HG03135 (cell line): ENCODE measurements at regions not wholly inside any gene's neighbourhood (a gene's known extent, or its start where the extent isn't known, plus 50 kb on each side); places are given as distances from the start of the nearest gene placed in this dataset.
A peak's percentile ranks its signal among the peaks of the same experiment; 100 is the strongest.

Experiments used
- ATAC-seq: cut with Tn5 transposase; IDR thresholded peaks from one replicate; pipeline ENCODE4 v1.9.1; 2021; ENCODE audit warnings: mild to moderate bottlenecking, moderate library complexity; ENCODE audit not compliant: unreplicated experiment

DNA sequence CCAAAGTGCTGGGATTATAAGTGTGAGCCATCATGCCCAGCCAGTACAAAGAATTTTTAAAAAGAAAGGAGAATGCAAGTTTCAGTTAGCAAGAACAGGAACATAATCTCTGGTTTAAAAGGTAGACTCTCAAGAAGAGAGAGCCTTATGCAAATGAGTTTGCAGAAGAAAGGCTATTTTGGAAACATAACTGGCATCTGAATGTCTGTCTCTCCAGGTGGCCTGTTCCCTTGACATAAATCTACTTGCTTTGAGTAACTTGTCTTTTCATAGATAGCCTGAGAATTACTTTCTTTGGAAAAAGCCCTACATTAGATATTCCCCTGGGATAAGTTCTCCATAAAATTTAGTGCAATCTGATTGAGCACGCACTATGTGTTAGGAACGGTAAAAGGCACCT lies 109.6 kb downstream of the ICOS start:
- peak; percentile 63 for ATAC-seq

DNA sequence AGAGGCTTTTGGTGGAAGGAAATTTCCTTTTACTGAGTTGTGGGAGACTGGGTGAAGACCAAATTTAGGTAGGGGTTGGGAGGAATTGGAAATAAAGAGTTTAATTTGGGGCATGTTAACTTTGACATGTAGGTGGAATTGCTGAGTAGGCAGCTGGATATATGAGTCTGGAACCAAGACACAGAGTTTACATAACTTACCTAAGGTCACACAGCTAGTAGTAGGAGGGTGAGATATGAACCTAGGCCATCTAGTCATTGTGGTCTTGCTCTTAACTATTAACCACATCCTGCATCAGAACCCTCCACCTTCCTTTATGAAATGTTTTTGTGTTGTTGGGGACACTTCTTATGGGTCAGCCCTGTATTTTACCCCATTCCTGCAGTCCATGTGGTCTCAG lies 113.1 kb downstream of the ICOS start:
- peak; percentile 75 for ATAC-seq

DNA sequence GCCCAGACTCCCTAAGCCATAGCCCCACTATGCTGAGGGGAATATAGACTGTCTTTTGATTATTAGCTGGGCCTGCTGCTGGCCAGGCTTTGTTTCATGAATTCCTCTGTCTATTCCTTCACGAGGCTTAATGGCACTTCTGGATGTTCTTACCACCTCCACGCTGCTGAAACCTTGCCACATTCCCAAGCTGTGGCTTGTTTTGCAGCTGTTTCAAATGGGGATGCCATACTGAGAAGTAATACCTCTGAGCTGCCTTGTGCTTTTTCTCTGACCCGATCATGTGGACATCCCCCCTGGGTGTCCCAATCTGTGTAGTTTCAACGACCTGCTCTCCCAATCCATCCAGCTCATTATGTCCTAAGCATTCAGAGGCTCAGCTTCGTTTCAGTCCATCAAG lies 114.1 kb downstream of the ICOS start:
- no peak for ATAC-seq

GRCh38 chr2:204051476-204051875 lies 114.9 kb downstream of the ICOS start:
- no peak for ATAC-seq

DNA sequence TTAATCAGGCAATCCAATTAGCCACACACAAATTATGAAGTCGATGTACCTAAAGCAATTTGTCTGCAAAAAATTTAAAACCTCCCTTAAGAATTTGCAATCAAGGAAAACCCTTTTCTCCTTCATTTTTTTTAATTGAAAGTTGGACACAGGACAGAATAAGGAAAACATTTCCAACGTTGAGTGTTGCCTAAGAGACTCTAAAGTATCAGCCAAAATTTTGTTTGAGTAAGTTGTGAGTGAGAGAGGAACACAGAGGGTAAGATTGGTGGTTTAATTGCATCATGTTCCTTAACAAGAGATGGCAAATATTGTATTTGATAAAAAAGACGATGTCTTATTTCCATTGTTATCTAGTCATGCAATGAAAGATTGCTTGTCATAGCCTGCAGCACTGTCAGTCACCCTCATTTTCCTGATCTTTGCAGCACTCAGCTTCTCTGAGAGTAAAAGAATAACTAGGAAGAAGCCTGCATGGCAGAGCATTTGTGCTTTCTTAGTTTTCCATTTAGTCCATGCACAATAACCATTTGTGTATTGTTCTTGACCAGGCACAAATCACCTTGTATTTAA lies 115.5 kb downstream of the ICOS start:
- no peak for ATAC-seq

DNA sequence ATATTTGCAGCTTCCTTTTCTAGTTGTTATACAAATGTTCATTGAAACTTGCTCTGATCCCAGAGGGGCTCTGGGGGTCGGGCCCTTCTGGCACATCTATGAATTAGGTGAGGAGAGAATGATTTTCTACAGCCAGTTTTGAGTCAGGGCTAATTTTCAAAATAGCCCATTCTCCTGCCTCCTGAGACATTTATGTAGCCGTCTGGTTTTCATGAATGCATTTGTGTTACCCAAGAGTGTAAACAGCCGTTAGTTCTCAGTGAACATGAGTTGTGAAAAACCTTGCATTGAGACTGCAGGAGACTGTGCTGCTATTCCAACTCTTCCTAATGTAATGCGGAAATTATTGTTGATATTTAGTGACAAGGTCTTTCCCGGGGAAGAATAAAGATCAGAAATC lies 122.5 kb downstream of the ICOS start:
- ATAC-seq = no peak

GRCh38 chr2:204060841-204061240 lies 124.3 kb downstream of the ICOS start:
- no peak for ATAC-seq

DNA sequence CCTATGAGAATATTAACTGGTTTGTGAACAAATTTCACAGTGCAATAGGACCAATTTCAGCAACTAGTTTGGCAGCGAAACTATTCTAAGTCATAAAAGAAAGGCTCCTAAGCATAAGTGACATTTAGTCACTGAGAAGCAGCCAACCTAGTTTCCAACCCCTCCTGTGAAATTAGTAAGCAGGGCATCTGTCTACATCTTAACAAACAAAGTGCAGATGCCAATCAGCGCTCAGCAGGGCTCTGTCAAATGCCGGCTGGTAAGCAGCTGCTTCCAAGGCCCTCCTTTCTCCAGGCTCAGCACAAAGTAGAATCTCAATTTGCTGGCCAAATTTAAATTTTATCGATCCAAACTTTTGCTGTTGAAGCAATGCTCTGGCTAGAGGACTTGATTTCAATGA lies 124.7 kb downstream of the ICOS start:
- no peak for ATAC-seq

DNA sequence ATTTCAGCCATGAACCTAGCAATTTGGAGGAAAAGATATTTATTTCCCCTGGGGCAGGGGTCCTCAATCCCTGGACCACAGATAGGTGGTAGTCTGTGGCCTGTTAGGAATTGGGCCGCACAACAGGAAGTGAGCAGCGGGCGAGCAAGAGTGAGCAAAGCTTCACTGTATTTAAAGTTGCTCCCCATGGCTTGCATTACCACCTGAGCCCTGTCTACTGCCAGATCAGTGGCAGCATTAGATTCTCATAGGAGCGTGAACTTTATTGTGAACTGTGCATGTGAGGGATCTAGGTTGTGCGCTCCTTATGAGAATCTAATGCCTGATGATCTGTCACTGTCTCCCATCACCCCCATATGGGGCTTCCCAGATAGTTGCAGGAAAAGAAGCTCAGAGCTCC lies 127.6 kb downstream of the ICOS start:
- no peak for ATAC-seq

DNA sequence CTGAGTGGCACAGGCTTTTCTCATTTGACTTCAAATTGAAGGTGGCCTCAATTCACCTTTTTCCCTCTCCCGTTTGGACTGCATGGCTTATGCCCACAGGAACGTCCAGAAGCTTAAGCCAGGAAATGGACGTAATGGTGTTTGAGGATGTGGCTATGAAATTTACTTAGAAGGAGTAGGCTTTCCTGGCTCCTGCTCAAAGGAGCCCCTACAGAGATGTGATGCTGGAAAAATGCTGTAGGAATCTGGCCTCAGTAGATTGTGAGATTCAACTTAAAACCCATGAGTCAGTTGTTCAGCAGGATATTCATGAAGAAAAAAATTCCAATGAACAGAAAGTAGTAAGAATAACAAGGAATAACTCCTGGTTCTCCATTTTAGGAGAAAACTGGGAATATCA lies 129.0 kb downstream of the ICOS start:
- ATAC-seq = no peak

DNA sequence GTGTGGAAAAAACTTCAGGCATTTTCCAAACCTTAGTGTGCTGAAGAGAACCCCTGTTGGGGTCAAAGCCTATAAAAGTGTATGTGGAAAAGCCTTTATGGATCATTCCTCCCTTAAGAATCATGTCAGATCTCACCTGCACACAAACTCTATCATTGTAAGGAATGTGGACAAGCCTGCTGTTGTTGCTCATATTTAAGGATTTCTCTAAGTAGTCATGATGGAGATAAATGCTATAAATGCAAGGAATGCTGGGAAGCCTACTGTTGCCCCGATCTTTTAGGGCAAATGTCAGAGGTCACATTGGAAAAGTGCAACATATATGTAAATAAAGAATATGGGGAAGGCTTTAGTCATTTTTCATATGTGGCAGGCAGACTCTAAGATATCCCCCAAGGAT lies 129.5 kb downstream of the ICOS start:
- no peak for ATAC-seq

GRCh38 chr2:204069804-204070203 lies 133.2 kb downstream of the ICOS start:
- no peak for ATAC-seq

DNA sequence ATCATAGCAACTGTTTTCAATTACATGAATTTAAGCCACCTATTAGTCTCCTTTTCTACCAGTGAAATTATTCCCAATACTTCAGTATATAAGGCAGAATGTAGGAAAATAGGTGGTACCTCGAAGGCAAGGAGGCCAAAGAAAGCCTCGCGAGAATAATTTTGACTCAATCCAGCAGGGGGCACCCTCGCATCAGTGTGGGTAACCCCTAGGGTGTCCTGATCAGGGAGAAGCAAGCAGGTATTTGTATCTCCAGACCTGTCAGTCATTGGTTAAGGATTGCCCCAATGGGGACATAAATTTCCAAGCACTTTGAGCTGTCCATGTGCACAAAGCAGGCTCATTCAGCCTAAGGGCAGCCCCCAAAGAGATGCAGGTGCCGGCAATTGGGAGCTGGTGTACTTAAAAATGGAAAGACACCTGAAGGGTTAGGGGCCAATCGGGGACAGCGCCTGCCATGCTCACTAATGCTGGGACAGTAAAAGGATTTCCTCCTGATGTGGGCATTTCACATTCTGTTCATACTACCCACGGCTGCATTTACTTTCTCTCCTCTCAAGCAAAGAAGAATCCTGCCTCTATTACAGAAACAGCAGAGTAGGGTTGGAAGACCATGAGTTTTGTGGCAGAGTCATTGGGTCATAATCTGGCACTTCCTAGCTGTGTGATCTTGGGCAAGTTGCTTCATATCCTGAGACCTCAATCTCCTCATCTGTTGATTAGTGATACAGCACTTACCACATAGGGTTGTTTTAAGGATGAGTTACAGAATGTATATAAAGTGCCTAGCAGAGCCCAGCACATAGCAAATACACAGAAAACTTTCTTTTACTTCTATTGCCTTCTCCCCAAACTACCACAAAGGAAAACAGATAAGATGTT lies 136.1 kb downstream of the ICOS start:
- no peak for ATAC-seq

GRCh38 chr2:204074456-204074855 lies 137.9 kb downstream of the ICOS start:
- no peak for ATAC-seq

DNA sequence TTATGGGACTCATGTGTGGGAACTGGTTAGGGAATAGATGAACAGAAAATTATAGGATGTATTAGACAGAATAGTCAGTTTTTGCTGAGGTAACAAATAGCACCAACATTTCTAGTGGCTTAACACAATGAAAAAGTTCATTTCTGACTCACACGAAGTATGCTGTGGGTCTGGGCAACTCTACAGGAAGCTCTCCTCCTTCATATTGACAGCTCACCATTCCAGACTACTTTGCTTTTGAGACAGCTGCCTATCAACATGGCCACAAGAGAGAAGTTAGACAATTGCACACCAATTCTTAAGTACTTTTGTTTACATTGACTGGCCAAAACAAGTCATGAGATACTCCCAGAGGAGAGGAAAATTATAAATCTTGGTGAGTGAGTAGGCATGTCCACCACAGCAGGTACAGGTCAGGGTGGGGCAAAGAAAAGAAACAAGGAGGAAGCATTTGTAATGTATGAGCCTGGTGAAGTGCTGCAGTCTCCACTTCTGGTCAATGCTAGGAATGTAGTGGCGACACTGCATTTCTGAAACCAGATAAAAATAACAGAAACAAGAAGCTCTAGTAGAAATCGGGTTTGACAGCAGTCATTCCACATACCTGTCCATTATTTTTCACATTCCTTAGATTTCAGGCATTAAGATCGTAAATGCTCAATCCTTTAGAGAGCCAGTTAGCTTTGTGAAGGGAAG lies 141.6 kb downstream of the ICOS start:
- ATAC-seq = no peak

GRCh38 chr2:204081487-204082425 lies 145.2 kb downstream of the ICOS start:
- ATAC-seq = no peak

- no peak for ATAC-seq
Observed at GRCh38 chr2:204086167-204086566, 149.6 kb downstream of the ICOS start.

DNA sequence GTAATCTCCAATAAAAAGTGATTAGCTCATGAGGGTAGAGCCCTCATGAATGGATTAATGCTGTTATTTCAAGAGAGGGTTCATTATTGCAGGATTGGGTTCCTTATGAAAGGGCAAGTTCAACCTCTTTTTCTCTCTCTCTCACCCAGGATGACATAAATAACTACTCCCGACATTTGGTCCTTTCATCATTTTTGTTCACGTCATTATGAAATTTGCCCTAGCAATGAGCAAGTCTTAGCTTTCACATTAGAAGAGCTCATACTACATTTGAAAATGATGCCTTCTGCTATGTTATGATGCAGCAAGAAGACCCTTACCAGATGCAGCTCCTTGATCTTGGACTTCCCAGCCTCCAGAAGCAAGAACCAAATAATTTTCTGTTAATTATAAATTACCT lies 152.5 kb downstream of the ICOS start:
- ATAC-seq = no peak

DNA sequence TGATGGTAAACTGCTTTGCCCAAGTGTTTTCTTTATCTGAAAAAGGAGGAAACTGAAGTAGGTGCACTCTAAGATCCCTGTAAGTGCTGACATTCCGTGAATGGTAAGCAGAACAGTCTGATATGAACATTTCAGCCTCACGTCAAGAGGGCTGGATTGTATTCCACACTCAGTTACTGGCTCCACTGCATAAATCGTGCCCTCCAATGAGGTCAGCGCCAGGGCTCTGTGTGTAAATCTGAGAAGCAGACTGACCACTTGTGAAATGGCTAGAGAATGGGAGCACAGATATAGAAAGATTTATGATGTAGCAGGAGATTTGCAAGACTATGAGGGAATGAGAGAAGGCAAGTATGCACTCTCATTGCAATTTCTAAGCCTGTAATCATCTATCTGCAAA lies 153.0 kb downstream of the ICOS start:
- ATAC-seq = no peak

DNA sequence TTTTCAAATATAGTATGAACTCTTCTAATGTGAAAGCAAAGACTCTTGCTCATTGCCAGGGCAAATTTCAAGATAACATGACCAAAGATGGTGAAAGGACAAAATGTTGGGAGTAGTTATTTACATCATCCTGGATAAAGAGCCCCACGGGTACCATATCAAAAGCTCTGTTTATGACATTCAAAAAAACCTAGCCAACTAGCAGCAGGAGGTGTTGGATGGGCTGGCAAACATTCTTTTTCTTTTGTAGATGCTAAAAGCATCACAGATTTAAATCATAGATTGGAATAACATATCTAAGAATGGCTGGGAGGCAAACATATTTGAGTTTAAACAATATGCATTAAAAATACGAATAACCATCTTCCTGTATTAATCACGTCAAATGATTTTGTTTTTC lies 153.5 kb downstream of the ICOS start:
- no peak for ATAC-seq

GRCh38 chr2:204104811-204105210 lies 168.2 kb downstream of the ICOS start:
- ATAC-seq = no peak
